ENCODE measurements at regions not wholly inside any gene's neighbourhood (a gene's known extent, or its start where the extent isn't known, plus 50 kb on each side); places are given as distances from the start of the nearest gene placed in this dataset.
"Not testable (repeated sequence)": the region's sequence is repeated elsewhere in the genome, so short reads cannot be mapped to it uniquely, and the experiment has no call there.

GRCh38 chr3:15851735-15852134 lies 54.0 kb upstream of the ANKRD28 start:
- DNase-seq, result no peak

GRCh38 chr3:15858547-15859506 lies 61.0 kb upstream of the ANKRD28 start:
- peak; percentile 64 for DNase-seq

GRCh38 chr3:15859507-15860013 lies 61.8 kb upstream of the ANKRD28 start:
- DNase-seq, result peak; percentile 78

GRCh38 chr3:15860014-15860934 lies 62.5 kb upstream of the ANKRD28 start:
- DNase-seq, result peak; percentile 55

GRCh38 chr3:15861163-15861562 lies 63.4 kb upstream of the ANKRD28 start:
- DNase-seq, result no peak

GRCh38 chr3:15872807-15873206 lies 75.0 kb upstream of the ANKRD28 start:
- no peak for DNase-seq

- DNase-seq, result no peak
These were observed 75.6 kb upstream of the ANKRD28 start for GRCh38 chr3:15873415-15873814.

- DNase-seq, result no peak
These were observed 77.4 kb upstream of the ANKRD28 start for GRCh38 chr3:15875016-15875689.

- DNase-seq, result no peak
These were observed 78.9 kb upstream of the ANKRD28 start for GRCh38 chr3:15876669-15877068.

- no peak for DNase-seq
These were observed 80.0 kb upstream of the ANKRD28 start for GRCh38 chr3:15877813-15878212.

- DNase-seq, result not testable (repeated sequence)
These were observed 82.0 kb upstream of the ANKRD28 start for GRCh38 chr3:15879787-15880186.

- no peak for DNase-seq
These were observed 84.8 kb upstream of the ANKRD28 start for GRCh38 chr3:15882577-15882976.

- DNase-seq, result no peak
These were observed 86.4 kb upstream of the ANKRD28 start for GRCh38 chr3:15884132-15884531.

- DNase-seq, result no peak
These were observed 88.7 kb upstream of the ANKRD28 start for GRCh38 chr3:15886521-15886920.

GRCh38 chr3:15887261-15887660 lies 89.5 kb upstream of the ANKRD28 start:
- no peak for DNase-seq

- no peak for DNase-seq
These were observed 92.2 kb upstream of the ANKRD28 start for GRCh38 chr3:15889936-15890335.

- no peak for DNase-seq
These were observed 94.8 kb upstream of the ANKRD28 start for GRCh38 chr3:15892311-15893227.

- no peak for DNase-seq
These were observed 96.6 kb upstream of the ANKRD28 start for GRCh38 chr3:15894382-15894781.

GRCh38 chr3:15896500-15896899 lies 98.7 kb upstream of the ANKRD28 start:
- no peak for DNase-seq

GRCh38 chr3:15899388-15899787 lies 101.6 kb upstream of the ANKRD28 start:
- DNase-seq, result no peak

GRCh38 chr3:15903164-15903563 lies 105.4 kb upstream of the ANKRD28 start:
- no peak for DNase-seq

Measured in activated CD4-positive, CD25-positive, alpha-beta regulatory T cell treated with anti-CD3 and anti-CD28 coated beads, Interleukin-2, amount 50 U/mL, for 72 hours (primary cell).